WTC11 (cell line): ENCODE measurements at regions not wholly inside any gene's neighbourhood (a gene's known extent, or its start where the extent isn't known, plus 50 kb on each side); places are given as distances from the start of the nearest gene placed in this dataset.

Experiments used
- ARID4B ChIP-seq: sonication (generic); formaldehyde crosslinking; IDR thresholded peaks from 2 replicates; pipeline ENCODE4 v1.8.0; 2023; ENCODE audit warnings: missing genetic modification reagents, mild to moderate bottlenecking, borderline replicate concordance
- ATF1 ChIP-seq: sonication (generic); formaldehyde crosslinking; IDR thresholded peaks from 2 replicates; pipeline ENCODE4 v1.8.1; 2023; ENCODE audit warnings: mild to moderate bottlenecking, moderate library complexity, missing genetic modification reagents
- ATF6 ChIP-seq: sonication (generic); formaldehyde crosslinking; IDR thresholded peaks from 2 replicates; pipeline ENCODE4 v1.8.1; 2023; ENCODE audit warnings: mild to moderate bottlenecking, missing genetic modification reagents
- CTCF ChIP-seq: fragments of 200-600 bp; IDR thresholded peaks from 2 replicates; pipeline ENCODE4 v1.8.0; 2022; ENCODE audit warnings: antibody characterized with exemption
- E2F4 ChIP-seq: sonication (generic); formaldehyde crosslinking; IDR thresholded peaks from 2 replicates; pipeline ENCODE4 v1.8.1; 2022; ENCODE audit warnings: low read depth, mild to moderate bottlenecking, moderate library complexity, missing genetic modification reagents, borderline replicate concordance
- GRHL2 ChIP-seq: fragments of 250-450 bp; sonication (Bioruptor Pico); IDR thresholded peaks from 2 replicates; pipeline ENCODE4 v1.8.0; 2022; ENCODE audit warnings: mild to moderate bottlenecking, moderate library complexity; ENCODE audit not compliant: insufficient replicate concordance, severe bottlenecking
- HMGXB4 ChIP-seq: sonication (generic); formaldehyde crosslinking; IDR thresholded peaks from 2 replicates; pipeline ENCODE4 v1.8.1; 2023; ENCODE audit warnings: mild to moderate bottlenecking, moderate library complexity, missing genetic modification reagents
- IRF2 ChIP-seq: sonication (generic); formaldehyde crosslinking; IDR thresholded peaks from 2 replicates; pipeline ENCODE4 v1.8.0; 2022; ENCODE audit warnings: low read depth, missing genetic modification reagents, borderline replicate concordance
- MAX ChIP-seq: sonication (generic); formaldehyde crosslinking; IDR thresholded peaks from 2 replicates; pipeline ENCODE4 v1.8.0; 2022; ENCODE audit warnings: mild to moderate bottlenecking, missing genetic modification reagents
- PREB ChIP-seq: sonication (generic); formaldehyde crosslinking; IDR thresholded peaks from 2 replicates; pipeline ENCODE4 v1.8.1; 2022; ENCODE audit warnings: mild to moderate bottlenecking, missing genetic modification reagents, moderate library complexity, borderline replicate concordance
- SP1 ChIP-seq: sonication (generic); formaldehyde crosslinking; conservative IDR thresholded peaks from 2 replicates; pipeline ENCODE4 v1.8.1; 2022; ENCODE audit warnings: missing genetic modification reagents
- TCF7 ChIP-seq: sonication (generic); formaldehyde crosslinking; IDR thresholded peaks from 2 replicates; pipeline ENCODE4 v1.8.0; 2022; ENCODE audit warnings: mild to moderate bottlenecking, low read depth, missing genetic modification reagents, moderate library complexity
- ZBTB43 ChIP-seq: sonication (generic); formaldehyde crosslinking; IDR thresholded peaks from 2 replicates; pipeline ENCODE4 v1.8.1; 2023; ENCODE audit warnings: mild to moderate bottlenecking, missing genetic modification reagents
- ZNF416 ChIP-seq: fragments of 250-450 bp; sonication (Bioruptor Pico); IDR thresholded peaks from 2 replicates; pipeline ENCODE4 v1.9.0; 2021; ENCODE audit warnings: mild to moderate bottlenecking, inconsistent platforms

GRCh38 chr6:139472351-139473015, 98.0 kb upstream of the CITED2 start:
- TF ChIP-seq GRHL2 (CRISPR knock-in tag) (no peak), TCF7 (CRISPR knock-in tag) (no peak), CTCF (no peak), ZBTB43 (CRISPR knock-in tag) (no peak), IRF2 (CRISPR knock-in tag) (no peak), ATF6 (CRISPR knock-in tag) (no peak), MAX (CRISPR knock-in tag) (no peak), E2F4 (CRISPR knock-in tag) (no peak), HMGXB4 (no peak), SP1 (no peak), ZNF416 (CRISPR knock-in tag) (no peak), ATF1 (CRISPR knock-in tag) (no peak), ARID4B (CRISPR knock-in tag) (no peak), PREB (no peak)
